LNCAP (cell line): ENCODE measurements at regions not wholly inside any gene's neighbourhood (a gene's known extent, or its start where the extent isn't known, plus 50 kb on each side); places are given as distances from the start of the nearest gene placed in this dataset.

Experiments used
- TF ChIP-seq, protein P1 (sequence below): fragments of 450-650 bp; IDR thresholded peaks from 2 replicates; pipeline ENCODE4 v1.5.1; 2017; ENCODE audit warnings: mild to moderate bottlenecking

DNA sequence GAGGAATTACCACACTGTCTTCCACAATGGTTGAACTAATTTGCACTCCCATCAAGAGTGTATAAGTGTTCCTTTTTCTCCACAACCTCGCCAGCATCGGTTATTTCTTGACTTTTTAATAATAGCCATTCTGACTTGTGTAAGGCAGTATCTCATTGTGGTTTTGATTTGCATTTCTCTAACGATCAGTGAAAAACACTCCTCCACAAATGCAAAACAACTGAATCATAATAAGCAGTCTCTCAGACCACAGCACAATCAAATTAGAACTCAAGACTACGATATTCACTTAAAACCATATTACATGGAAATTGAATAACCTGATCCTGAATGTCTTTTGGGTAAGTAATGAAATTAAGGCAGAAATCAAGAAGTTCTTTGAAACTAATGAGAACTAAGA, 371.7 kb downstream of the CXXC4 start:
- TF ChIP-seq, protein P1, sequence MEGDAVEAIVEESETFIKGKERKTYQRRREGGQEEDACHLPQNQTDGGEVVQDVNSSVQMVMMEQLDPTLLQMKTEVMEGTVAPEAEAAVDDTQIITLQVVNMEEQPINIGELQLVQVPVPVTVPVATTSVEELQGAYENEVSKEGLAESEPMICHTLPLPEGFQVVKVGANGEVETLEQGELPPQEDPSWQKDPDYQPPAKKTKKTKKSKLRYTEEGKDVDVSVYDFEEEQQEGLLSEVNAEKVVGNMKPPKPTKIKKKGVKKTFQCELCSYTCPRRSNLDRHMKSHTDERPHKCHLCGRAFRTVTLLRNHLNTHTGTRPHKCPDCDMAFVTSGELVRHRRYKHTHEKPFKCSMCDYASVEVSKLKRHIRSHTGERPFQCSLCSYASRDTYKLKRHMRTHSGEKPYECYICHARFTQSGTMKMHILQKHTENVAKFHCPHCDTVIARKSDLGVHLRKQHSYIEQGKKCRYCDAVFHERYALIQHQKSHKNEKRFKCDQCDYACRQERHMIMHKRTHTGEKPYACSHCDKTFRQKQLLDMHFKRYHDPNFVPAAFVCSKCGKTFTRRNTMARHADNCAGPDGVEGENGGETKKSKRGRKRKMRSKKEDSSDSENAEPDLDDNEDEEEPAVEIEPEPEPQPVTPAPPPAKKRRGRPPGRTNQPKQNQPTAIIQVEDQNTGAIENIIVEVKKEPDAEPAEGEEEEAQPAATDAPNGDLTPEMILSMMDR, result no peak

DNA sequence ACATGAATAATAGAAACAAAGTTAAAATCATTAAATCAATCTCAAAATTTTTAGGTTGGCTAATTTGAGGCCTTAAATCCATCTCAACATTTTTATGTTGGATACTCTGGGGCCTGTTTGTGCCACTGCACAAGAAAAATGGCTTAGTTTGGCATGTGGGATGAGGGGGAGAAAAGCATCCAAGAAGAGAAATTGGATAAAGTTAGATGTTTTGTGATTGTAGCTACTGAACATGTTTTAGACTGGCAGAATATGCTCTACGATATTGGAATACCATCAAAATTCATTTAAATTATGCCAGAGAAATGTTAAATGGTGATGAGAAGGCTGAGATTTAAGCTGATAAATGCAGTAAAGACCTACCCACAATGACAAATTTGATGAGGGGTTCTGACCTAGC, 376.9 kb downstream of the CXXC4 start:
- TF ChIP-seq, protein P1, result no peak

DNA sequence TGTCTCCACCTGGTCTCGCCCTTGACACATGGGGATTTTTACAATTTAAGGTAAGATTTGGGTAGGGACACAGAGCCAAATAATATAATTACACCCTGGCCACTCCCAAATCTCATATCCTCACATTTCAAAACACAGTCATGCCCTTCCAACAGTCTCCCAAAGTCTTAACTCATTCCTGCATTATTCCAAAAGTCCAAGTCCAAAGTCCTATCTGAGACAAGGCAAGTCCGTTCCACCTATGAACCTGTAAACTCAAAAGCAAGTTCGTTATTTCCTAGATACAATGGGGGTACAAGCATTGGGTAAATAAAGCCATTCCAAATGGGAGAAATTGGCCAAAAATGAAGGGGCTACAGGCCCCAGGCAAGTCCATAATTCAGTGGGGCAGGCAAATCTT, 380.8 kb downstream of the CXXC4 start:
- TF ChIP-seq, protein P1, result no peak

DNA sequence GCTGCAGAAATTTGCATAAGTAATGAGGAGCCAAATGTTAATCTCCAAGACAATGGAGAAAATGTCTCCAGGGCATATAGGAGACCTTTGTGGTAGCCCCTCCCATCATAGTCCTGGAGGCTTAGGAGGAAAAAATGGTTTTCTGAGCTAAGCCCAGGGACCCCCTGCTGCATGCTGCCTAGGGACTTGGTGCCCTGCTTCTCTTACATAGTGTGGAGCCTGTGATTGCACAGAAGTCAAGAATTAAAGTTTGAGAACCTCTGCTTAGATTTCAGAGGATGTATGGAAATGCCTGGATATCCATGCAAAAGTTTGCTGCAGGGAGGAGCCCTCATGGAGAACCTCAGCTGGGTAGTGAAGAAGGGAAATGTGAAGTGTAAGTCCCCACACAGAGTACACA, 379.4 kb upstream of the TACR3 start:
- TF ChIP-seq, protein P1, result no peak

DNA sequence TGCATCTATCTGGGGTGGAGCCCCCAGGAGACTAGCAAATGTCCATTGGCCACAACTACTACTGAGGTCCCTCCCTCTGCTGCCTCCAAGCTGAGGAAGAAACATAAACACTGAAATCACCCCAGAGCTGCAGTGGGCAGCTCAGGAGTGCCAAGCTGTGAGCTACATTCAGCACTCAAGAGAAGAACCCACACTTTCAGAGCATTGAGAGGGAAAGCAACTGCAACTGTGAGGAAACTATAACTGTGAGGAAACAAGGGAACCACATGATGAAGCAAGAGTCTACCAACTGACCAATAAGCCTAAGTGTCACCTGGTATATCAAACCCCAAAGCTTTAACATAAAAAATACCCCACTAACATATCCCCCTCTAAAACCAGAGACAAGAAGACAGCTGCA, 373.5 kb upstream of the TACR3 start:
- TF ChIP-seq, protein P1, result no peak

DNA sequence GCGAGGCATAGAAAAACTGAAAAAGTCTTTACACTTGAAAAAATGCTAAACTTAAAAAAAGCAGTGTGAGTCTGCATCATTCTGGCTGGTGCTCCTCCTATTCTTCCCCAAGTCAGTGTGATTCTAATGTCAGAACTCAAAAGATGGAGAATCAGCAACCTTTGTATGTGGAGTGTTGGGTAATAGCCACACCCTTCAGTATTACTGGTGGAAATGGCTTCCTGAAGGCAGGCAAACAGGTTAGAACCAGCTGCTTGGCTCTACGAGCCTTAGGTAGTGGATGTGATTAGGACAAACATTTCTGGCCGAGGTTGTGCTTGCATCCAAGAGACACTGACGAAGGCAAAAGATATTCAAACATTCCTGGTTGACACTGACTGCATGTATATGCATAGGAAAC, 353.4 kb upstream of the TACR3 start:
- TF ChIP-seq, protein P1, result no peak

DNA sequence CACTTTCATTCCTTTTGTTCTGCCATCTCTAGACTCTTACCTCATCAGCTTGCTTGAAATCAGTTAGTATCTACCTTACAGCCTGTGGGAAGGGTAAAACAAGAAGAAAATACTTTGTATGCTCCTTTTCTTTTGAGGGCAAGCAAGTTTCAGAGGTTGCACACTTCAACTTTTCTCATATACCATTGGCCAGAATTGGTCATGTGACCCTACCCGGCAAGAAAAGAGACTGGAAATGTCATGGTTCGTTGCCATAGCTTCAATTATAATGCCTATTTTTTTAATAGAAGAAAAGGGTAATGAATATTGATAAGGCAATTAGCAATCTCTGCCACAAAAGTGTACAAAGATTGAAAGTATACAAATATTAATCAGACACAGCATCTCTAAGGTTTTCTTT, 346.7 kb upstream of the TACR3 start:
- TF ChIP-seq, protein P1, result no peak
